Neural cell (in vitro differentiated cells): ENCODE measurements at regions not wholly inside any gene's neighbourhood (a gene's known extent, or its start where the extent isn't known, plus 50 kb on each side); places are given as distances from the start of the nearest gene placed in this dataset.

Source experiments
- POLR2AphosphoS5 ChIP-seq: IDR thresholded peaks from 2 replicates; pipeline ENCODE4 v1.6.1; 2012
- RAD21 ChIP-seq: fragments of 450-650 bp; conservative IDR thresholded peaks from 2 replicates; pipeline ENCODE4 v1.6.1; 2014; ENCODE audit warnings: antibody characterized with exemption, mild to moderate bottlenecking, moderate library complexity
- TAF1 ChIP-seq: IDR thresholded peaks from 2 replicates; pipeline ENCODE4 v1.6.1; 2012; ENCODE audit warnings: low read depth
- TF ChIP-seq, protein P1 (sequence below): fragments of 450-650 bp; IDR thresholded peaks from 2 replicates; pipeline ENCODE4 v1.5.1; 2014; ENCODE audit warnings: antibody characterized with exemption, mild to moderate bottlenecking, moderate library complexity; ENCODE audit not compliant: poor library complexity, severe bottlenecking
- TF ChIP-seq, protein P2 (sequence below): IDR thresholded peaks from 2 replicates; pipeline ENCODE4 v1.6.1; 2012; ENCODE audit warnings: borderline replicate concordance

DNA sequence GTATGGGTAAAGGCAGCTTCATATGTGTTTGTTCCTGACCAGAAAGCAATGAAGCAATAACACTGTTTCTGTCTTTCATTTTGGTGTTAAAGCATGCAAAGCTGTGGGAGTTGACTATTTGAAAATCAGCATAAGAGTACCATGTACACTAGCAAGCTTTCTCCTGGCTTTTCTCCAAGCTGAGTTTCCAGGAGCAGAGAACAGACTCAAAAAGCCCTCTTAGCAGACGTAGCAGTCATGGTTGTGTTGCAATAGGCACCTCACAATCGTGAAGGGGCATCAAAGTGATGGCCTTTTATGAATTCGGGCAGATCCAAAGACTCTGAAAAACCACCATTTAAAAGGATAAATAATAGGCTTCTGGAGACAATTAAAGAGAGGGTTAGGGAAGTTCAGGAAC, 159.7 kb downstream of the PTGER3 start:
- TF ChIP-seq, protein P1, sequence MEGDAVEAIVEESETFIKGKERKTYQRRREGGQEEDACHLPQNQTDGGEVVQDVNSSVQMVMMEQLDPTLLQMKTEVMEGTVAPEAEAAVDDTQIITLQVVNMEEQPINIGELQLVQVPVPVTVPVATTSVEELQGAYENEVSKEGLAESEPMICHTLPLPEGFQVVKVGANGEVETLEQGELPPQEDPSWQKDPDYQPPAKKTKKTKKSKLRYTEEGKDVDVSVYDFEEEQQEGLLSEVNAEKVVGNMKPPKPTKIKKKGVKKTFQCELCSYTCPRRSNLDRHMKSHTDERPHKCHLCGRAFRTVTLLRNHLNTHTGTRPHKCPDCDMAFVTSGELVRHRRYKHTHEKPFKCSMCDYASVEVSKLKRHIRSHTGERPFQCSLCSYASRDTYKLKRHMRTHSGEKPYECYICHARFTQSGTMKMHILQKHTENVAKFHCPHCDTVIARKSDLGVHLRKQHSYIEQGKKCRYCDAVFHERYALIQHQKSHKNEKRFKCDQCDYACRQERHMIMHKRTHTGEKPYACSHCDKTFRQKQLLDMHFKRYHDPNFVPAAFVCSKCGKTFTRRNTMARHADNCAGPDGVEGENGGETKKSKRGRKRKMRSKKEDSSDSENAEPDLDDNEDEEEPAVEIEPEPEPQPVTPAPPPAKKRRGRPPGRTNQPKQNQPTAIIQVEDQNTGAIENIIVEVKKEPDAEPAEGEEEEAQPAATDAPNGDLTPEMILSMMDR: no peak
- TF ChIP-seq POLR2AphosphoS5 (no peak), TAF1 (no peak), RAD21 (no peak)
- TF ChIP-seq, protein P2, sequence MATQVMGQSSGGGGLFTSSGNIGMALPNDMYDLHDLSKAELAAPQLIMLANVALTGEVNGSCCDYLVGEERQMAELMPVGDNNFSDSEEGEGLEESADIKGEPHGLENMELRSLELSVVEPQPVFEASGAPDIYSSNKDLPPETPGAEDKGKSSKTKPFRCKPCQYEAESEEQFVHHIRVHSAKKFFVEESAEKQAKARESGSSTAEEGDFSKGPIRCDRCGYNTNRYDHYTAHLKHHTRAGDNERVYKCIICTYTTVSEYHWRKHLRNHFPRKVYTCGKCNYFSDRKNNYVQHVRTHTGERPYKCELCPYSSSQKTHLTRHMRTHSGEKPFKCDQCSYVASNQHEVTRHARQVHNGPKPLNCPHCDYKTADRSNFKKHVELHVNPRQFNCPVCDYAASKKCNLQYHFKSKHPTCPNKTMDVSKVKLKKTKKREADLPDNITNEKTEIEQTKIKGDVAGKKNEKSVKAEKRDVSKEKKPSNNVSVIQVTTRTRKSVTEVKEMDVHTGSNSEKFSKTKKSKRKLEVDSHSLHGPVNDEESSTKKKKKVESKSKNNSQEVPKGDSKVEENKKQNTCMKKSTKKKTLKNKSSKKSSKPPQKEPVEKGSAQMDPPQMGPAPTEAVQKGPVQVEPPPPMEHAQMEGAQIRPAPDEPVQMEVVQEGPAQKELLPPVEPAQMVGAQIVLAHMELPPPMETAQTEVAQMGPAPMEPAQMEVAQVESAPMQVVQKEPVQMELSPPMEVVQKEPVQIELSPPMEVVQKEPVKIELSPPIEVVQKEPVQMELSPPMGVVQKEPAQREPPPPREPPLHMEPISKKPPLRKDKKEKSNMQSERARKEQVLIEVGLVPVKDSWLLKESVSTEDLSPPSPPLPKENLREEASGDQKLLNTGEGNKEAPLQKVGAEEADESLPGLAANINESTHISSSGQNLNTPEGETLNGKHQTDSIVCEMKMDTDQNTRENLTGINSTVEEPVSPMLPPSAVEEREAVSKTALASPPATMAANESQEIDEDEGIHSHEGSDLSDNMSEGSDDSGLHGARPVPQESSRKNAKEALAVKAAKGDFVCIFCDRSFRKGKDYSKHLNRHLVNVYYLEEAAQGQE: no peak
